GM18508 (cell line): ENCODE measurements at regions not wholly inside any gene's neighbourhood (a gene's known extent, or its start where the extent isn't known, plus 50 kb on each side); places are given as distances from the start of the nearest gene placed in this dataset.

Source experiments
- ATAC-seq: cut with Tn5 transposase; IDR thresholded peaks from one replicate; pipeline ENCODE4 v1.9.1; 2021; ENCODE audit warnings: moderate number of reproducible peaks; ENCODE audit not compliant: insufficient read depth, unreplicated experiment

DNA sequence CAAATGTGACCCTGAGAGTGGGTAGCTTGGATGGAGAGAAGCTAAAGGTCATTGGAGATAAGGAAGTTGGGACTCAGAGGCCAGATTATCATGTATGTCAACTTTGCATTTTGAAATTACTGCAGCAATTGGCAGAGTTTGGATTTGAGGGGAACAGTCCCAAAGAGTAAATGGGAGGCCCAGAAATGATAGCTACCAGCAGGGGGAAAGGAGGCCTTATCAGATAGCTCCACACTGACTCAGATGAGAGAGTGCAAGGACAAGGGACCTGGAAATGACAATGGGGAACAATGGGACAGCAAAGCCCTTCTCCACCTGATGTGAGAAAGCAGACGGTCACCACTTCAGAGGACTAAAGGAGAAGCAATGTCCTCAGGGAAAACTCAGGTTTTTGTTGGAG, 201.5 kb upstream of the JADE1 start:
- ATAC-seq, result no peak

DNA sequence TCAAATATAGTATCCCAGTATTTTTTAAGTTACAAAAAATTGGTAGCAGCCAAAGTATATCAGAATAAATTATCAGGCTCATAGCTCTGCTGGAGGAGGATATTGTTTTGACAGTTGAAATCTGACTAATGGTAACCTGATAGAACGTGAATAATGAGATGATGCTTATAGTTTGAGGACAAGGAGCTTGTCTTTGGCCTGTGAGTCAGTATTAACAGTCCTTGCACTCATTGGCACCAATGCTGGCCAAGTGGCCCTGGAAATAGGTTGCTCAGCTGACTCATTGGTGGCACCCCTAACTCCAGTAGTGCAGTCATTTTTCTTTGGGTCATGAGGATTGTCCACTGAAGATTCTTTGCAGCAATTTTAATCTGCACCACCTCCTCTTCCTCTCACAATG, 203.3 kb upstream of the JADE1 start:
- ATAC-seq, result no peak

DNA sequence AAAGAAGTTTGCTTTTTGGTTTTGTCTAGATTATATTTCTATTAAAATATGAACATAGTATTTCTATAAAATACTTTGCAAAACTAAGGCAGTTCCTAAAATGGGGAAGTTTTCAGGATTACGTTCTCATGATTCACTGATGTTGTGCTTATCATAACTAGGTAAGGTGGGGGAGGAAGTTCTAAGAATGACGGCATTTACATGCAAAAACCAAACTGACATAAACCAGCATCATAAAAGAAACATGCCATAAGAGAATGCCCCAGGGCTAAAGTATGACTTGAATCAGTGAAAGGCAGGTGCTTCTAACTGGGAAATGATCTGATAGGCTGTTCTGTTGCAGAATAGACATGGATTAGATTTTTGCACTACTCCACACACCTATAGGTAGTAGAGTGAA, 204.7 kb upstream of the JADE1 start:
- no peak for ATAC-seq

DNA sequence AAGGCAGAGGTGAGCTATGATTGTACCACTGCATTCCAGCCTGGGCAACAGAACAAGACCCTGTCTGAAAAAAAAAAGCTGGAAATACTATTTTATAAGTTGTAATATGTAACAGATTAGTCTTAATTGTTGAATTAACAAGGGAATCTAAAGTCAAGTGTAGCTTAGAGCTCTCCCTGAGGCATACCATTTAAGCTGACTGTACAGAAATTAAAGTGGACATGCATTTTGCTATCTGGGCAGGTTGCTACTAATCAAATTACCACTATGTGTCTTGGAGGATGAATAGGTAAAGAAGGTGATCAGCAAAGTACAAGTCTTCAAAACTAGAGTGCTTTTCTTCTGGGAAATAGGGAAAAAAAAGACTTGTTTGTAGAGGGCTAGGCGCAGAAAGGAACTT, 205.3 kb upstream of the JADE1 start:
- no peak for ATAC-seq

DNA sequence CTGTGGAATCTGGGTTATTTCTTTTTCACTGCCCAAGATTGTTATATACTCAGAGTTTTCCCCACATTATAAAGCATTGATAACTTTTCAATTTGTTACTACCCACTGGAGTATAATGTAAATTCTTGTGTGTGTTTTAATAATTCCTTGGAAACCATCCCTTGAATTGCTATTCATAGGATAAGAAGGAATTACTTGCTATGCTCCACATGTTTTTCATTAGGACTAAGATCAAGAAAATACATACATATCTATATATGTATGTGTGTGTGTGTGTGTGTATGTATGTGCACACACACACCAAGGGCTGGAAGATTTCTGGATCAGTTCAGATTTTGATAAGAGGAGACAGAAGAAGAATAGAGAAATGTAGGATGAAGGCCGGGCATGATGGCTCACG, 206.4 kb upstream of the JADE1 start:
- no peak for ATAC-seq

DNA sequence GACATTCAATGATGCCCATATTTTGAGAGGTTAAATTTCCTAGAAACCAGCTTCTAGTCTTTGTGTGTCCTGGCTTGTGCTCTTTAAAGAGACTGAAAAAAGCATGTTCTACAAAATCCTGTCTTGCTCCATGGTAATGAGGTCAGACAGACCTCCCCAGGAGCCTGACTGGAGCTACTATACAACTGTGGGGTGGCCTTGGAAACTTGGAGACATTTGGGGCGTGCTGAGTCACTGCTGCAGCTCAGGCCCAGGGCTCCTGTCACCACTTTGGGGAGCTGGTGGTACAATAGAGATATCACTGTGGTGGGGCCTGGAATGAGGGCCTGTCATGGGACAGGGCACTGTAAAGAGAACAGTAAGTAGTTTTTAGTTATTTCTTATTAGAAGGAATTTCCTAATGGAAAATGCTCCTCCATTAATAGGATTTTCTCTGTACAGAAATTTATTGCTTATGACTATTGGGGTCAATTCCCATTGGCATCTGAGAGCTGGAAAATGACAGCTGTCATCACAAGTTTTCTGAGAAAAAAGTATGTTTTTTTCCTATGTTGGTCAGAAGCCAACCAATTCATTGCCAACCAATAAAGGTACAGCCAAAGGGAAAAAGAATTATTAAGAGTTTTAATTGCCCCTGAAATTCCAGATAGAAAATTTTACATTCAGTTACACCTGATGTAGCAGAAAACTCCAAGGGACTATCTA, 207.4 kb upstream of the JADE1 start:
- no peak for ATAC-seq

DNA sequence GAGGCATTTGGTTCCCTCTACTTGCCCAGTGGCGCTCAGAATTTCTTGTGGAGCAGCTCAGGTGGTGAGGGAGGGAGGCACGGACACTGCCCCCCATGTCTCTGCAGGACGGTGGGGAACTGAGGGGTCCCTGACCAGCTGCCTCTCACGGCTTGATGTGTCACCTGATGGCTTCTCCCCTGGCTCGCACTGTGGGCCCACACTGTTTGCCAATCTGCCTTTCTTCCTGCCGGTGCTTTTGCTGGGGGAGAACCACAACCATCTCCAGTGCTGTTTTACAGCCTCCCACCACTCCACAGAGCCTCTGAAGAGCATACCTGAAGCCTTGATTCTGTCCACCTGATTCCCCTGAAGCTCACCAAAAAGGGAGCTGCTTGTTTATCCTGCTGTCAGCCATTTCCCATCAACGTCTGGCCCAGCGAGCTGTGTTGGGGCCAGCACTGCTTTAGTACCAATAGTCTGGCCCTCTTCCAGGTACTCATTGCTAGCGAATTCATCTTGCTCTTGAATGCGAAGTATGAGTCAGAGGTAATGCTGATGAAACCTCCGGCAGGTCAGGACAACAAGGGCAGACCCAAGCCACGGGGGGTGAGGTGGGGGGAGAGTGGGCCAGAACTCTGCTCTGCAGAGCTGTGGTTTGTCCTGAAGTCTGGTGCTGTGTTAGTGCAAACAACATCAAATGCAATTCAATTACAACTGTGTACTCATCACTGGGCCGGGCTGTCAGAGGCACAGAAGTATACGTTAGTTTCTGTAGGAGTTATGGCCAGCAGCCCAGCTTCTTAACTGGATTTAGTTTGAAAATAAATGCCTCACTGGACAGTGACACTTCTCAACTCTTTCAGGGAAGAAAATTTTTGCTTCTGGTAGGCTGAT, 208.3 kb upstream of the JADE1 start:
- no peak for ATAC-seq

DNA sequence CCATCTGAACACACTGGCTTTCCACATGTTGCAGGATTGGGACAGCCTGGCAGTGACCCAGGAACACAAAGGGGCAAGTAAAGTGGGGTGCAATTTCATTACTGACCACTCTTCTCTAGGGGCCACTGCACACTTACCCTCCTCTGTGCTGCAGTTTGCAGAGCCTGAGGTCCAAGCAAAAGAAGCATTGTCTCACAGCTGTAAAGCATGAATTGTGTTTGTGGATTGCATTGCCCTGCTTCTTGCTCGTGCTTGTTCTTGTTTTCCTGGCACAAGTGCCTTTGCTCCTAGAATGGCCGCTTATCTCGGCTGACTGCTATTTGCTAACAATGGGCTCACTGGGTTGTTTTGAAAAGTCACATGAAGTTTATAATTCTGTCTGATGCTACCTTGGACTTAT, 209.1 kb upstream of the JADE1 start:
- ATAC-seq, result no peak

DNA sequence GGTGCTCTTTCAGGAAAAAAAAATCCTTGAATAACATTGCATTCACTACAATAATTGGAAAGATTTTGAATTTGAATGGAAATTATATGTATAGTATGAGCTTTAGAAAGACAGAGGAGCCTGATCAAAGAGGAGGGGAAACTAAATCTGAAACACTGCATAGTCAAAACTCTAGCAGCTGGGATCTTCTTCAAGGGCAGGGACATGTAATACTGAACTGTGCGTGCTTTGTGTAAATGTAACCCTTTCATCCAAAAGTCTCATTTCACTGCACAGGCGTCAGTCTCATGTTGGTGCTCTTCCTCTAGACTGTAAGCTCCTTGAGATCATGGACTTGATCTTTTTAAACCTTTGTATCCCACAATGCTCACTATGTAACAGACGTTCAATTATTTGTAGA, 212.0 kb upstream of the JADE1 start:
- no peak for ATAC-seq

DNA sequence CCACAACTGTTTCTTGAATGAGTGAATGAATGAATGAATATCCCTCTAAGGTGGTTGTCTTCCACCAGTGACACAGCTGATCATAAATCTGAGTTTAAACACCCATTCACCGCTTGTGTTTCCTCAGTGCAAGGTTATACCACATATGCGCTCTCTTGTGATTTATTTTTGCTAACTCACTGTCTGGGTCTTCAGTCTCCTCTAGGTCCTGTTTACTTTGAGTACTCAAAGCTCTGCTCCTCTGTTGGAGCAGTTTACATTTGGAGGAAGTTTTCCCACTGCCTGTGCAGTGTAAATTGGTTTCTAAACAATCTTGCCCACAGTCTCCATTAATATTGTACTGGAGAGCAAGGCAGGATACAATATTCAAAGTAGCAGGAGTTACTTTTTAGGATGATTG, 212.6 kb upstream of the JADE1 start:
- no peak for ATAC-seq

DNA sequence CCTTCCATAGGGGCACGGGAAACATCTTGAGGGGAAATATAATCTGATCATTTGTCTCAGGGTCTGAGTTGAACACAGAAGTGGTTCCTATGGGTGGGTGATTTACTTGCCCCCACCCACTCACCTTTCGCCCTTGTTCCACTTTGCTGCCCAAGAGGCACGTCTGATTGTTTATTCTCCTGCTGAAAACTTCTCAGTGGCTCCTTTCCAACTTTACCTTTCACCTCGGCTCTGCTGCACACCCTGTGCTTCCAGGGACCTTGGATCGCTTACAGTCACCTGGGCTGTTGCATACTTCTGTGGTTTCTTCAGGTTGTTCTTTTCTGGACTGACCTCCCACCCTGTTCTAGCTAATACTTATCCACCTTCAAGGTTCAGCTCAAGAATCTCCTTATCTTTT, 213.4 kb upstream of the JADE1 start:
- ATAC-seq, result no peak

DNA sequence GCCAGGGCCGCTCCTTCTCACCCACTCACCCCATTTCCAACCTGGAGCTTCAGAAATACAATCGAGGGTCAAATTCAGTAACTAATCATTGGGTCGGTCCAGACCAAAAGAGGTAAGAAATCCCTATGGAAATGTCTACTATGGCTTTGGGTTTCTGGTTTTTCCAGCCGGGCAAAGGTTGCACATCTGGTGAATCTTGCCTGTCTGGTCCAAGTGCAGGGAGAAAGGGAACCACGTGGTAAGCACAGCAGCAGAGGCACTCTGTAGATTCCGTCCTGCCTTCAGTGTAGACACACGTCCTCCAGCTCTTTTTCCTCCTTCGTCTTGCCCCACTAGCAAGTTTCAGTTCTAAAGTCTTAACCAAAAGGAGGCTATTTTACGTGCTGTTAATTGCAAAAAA, 218.0 kb upstream of the JADE1 start:
- ATAC-seq, result no peak

DNA sequence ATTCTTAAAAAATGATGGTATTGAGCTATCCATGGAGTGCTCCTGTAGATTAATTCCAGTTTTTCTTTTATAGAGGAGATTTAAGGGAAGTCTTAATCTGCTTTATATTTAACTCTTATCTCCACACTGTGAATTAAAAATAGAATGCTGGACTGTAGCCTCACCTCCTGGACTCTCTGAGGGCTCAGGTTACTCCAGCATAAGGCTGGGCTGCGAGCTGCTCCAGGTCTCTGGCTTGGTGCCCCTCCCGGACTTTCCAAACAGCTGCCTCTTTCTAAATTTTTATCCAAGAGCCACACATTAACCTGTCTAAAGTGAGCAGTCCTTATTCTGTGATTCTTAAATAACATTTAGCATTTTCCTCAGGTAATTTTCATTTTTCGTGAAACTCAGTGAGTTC, 218.7 kb upstream of the JADE1 start:
- ATAC-seq, result no peak

DNA sequence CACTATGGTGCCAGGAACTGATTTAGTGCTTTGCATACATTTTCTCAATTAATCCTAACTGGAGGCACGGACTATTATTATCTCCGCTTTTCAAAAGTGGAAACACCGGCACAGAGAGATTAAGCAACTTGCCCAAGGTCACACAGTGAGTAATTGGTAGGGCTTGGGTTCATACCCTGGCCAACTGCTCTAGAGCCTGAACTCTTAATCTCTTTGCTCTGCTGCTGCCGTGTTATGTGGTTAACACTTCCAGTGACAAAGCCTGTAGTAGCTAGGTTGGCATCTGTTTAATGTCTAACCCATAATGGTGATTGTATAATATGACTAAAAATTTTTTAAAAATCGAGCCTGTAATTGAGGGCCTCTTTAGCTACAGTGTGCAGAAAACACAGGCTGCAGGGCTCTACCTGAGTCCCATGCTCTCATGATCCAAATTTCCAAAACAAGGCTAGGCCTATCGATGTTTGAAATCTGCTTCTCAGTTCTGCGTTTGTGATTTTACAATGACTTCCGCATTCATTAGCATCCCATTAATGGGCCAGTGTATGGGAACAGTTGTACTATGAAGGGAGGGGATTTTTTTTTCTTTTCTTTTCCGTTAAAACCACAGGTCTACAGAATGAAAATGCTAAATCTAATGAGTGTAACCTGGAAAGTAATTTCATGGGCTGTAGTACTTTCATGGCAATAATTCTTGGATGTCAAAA, 219.3 kb upstream of the JADE1 start:
- ATAC-seq, result no peak

DNA sequence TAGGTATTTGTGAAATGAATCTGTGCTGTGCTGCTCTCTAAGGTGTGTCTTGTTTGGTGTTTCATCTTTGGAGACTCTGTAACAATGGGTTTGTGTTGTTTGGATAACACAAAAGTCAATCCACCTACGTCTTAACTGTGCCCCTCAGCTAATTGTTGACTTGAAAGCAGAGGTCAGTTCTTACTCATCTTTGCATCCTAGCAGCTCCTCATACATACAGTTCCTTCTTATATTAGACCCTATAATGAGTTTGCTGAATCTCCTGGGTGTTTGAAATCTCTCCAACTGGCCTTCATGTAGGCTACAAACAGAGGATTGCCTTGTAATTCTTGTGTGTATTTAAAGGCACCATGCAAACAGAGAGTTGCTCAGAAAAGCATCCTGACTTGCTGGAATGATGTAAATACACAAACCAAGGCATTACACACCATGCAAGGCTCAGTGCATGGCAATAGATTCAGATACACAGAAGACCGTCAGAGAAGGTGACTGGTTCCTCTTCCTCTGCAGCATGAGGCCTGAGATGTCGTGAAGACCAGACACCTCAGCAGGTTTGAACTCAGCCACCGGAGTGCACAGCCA, 220.0 kb upstream of the JADE1 start:
- no peak for ATAC-seq

DNA sequence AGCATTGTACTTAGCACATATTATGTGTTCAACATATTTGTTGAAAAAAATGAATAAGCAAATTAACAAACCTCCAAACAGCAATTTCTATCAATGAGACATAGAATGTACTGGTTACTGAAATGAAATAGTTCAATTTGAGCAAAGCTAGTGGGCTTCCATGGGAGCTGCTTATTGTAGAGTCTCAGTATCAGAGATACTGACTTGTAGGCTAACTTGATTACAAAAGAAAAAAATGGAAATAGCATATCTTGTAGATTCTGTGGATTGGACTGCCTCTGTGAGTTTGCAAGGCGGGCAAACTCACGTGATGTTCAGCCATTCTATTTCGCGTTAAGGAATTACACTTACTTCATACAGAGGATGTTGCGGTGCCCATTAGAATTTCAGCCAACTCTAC, 222.1 kb upstream of the JADE1 start:
- no peak for ATAC-seq

DNA sequence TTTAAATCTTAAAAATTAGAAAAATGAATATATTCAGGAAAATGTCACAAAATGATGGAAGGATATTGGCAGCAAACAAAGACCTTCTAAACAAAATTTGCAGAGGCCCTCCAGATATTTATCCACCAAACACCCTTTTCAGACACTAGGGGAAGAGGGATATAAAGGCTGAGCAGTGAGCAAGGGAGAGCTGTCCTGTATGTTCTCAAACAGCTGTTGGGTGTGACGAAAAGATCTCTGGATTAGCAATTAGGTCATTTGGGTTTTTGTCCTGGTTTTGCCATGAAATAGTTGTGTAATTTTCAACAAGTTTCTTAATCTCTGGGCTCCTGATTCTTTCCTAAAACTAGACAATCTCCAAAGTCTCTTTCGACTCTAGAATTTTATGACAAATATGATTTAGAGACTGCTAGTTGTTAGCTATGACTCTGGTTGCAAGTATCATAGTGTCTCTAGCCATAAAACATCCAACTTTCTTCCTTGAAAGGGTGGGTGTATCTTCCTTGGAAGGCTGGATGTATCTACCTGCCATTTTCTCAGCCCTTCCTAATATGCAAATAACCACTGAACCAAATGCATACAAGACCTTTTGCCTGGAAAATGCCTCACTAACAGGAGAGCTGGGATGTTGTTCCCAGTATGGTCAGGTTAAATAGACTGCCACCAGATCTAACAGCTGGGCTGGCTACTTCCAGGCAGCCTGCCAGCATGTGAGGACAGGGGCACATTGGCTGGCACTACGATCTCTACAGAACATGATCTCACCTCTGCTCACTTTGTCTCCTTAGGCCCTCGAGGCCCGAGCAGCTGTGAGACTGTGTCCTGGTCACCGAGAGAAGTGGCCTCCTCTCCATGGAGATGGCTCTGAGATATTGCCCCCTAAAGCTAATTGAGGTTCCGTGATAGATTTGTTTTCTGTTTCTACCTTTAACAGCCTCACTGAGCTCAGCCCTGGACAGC, 225.5 kb upstream of the JADE1 start:
- no peak for ATAC-seq

DNA sequence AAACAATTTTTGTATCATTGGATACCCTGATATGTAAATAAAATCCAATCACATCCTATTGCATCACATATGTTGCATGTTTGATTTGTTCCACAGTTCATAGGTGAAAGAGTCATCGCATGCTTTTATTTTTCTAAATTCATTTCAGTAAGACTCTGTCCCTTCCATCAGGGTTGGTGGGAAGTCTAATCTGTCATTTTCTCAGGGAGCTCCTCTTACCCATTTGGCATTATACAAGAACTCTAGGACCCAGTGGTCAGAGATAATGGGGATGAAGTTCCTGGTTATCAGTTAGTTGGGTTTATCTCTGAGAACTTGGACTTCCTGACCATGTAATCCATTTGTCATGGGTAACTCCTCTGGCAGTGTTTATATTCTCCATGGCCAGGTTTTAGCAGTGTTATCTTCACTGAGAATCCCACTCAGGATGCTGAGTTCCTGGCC, 227.1 kb upstream of the JADE1 start:
- no peak for ATAC-seq

DNA sequence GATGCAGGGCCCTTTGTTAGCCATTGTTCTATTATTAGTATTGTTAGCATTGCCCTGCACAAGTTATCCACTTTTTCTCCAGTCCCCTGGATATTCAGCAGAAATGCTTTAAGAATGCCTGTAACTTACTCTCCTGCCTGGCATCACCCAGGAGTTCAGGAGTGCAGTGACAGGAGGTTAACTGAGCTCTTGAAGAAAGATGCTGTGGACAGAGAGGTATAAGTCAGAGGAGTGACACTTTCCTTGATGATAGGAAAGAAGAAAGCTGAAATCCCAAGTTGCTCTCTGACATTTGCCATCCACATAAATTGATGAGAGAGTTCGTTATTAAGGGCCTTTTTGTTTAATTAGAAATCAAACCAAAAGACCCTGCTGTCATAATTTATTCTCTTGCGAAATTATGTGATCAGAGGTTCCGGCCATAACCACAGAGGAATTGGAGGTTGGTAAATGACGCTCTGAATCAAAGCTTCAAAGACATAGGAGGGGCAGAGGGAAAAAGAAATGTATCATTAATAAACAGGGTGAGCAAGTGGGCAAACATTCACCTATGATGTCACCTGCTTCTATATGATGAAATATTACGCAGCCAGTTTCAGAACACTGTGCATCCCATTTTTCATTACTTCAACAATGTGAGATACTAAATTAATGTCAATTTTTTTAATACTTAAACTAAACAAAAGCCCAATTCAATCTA, 230.2 kb upstream of the JADE1 start:
- ATAC-seq, result no peak
